ENCODE measurements at regions not wholly inside any gene's neighbourhood (a gene's known extent, or its start where the extent isn't known, plus 50 kb on each side); places are given as distances from the start of the nearest gene placed in this dataset.
"Not testable (repeated sequence)": the region's sequence is repeated elsewhere in the genome, so short reads cannot be mapped to it uniquely, and the experiment has no call there.

- Mint-ChIP-seq H3K27me3 (ENCODE audit: low read depth, poor library complexity) (peaks cover 9% of the 10 kb centered on the region), H3K4me3 (no peak overlapping the region), H3K9me3 (peaks cover 14% of the 10 kb centered on the region), H3K36me3 (ENCODE audit: low read depth) (peaks cover 5% of the 10 kb centered on the region), H3K27ac (no peak overlapping the region), H3K4me1 (no peaks in the 10 kb centered on the region)
- TF ChIP-seq CTCF (IDR thresholded peaks at IDR 0.05) = no peak
- no peak for DNase-seq
These were observed 58.0 kb upstream of the GSC start for GRCh38 chr14:94827711-94828447.

GRCh38 chr14:94826774-94827173 is 56.9 kb upstream of the GSC start:
- peaks cover 5% of the 10 kb centered on the region for H3K36me3 Mint-ChIP-seq (ENCODE audit: low read depth)
- H3K4me3 Mint-ChIP-seq = no peak overlapping the region
- peaks cover 14% of the 10 kb centered on the region for H3K9me3 Mint-ChIP-seq
- TF ChIP-seq CTCF (IDR thresholded peaks at IDR 0.05) = no peak
- DNase-seq = no peak
- H3K4me1 Mint-ChIP-seq = no peaks in the 10 kb centered on the region
- H3K27ac Mint-ChIP-seq = no peak overlapping the region
- H3K27me3 Mint-ChIP-seq (ENCODE audit: low read depth, poor library complexity) = peaks cover 9% of the 10 kb centered on the region

GRCh38 chr14:94823556-94824341 is 53.8 kb upstream of the GSC start:
- Mint-ChIP-seq H3K4me3 (no peak overlapping the region), H3K4me1 (no peaks in the 10 kb centered on the region), H3K27me3 (ENCODE audit: low read depth, poor library complexity) (peaks cover 13% of the 10 kb centered on the region), H3K27ac (no peak overlapping the region), H3K9me3 (peaks cover 14% of the 10 kb centered on the region), H3K36me3 (ENCODE audit: low read depth) (peaks cover 5% of the 10 kb centered on the region)
- no peak for TF ChIP-seq CTCF (IDR thresholded peaks at IDR 0.05)
- no peak for DNase-seq

GRCh38 chr14:94821705-94822104 is 51.8 kb upstream of the GSC start:
- Mint-ChIP-seq H3K27ac (no peak overlapping the region), H3K36me3 (ENCODE audit: low read depth) (peaks cover 5% of the 10 kb centered on the region), H3K9me3 (peaks cover 14% of the 10 kb centered on the region), H3K4me1 (no peaks in the 10 kb centered on the region), H3K4me3 (no peak overlapping the region), H3K27me3 (ENCODE audit: low read depth, poor library complexity) (peaks cover 13% of the 10 kb centered on the region)
- DNase-seq = no peak
- TF ChIP-seq CTCF (IDR thresholded peaks at IDR 0.05) = no peak

- peaks cover 11% of the 10 kb centered on the region for H3K27me3 Mint-ChIP-seq (ENCODE audit: low read depth, poor library complexity)
- not testable (repeated sequence) for H3K4me1 Mint-ChIP-seq; H3K36me3 Mint-ChIP-seq (ENCODE audit: low read depth); H3K27ac Mint-ChIP-seq; DNase-seq; H3K4me3 Mint-ChIP-seq
- H3K9me3 Mint-ChIP-seq = peaks cover 14% of the 10 kb centered on the region
These were observed 51.0 kb upstream of the GSC start for GRCh38 chr14:94820932-94821331.

All from nephron progenitor cell (in vitro differentiated cells).